ENCODE measurements at regions not wholly inside any gene's neighbourhood (a gene's known extent, or its start where the extent isn't known, plus 50 kb on each side); places are given as distances from the start of the nearest gene placed in this dataset.
"Not testable (repeated sequence)": the region's sequence is repeated elsewhere in the genome, so short reads cannot be mapped to it uniquely, and the experiment has no call there.

DNA sequence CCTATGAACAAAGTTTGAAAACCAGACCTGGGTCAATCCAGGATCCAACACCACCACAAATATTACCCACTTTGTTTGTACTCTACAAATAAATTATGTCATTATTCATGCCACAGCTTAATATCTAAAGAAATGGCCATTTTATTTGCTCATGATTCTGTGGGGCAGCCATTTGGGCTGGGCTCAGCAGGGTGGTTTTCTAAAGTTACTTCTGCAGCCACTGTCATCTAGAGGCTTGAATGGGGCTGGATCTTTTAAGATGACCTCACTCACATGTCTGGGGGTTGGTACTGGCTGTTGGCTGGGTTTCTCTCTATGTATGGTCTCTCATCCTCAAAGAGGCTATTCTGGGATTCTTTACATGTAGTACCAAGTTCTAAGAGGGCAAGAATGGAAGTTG lies 96.2 kb downstream of the VCPKMT start:
- DNase-seq, result no peak

DNA sequence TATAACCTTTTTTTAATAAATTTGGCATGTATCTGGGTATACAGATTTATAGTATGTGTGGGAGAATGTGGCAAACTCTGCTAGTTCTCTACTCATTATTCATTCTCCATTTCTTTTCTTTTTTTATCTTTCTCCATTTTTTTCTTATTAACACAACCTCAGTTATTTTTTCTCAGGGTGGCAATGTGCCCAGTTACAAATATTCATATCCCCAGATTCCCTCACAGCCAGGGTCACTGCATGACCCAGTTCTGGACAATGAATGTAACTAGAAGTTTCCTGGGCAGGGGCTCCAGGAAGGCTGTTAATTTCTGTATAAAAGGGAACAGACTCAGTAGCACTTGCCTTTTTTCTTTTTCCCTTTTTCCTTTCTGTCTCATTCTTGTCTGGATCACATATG lies 95.6 kb downstream of the VCPKMT start:
- DNase-seq, result no peak

DNA sequence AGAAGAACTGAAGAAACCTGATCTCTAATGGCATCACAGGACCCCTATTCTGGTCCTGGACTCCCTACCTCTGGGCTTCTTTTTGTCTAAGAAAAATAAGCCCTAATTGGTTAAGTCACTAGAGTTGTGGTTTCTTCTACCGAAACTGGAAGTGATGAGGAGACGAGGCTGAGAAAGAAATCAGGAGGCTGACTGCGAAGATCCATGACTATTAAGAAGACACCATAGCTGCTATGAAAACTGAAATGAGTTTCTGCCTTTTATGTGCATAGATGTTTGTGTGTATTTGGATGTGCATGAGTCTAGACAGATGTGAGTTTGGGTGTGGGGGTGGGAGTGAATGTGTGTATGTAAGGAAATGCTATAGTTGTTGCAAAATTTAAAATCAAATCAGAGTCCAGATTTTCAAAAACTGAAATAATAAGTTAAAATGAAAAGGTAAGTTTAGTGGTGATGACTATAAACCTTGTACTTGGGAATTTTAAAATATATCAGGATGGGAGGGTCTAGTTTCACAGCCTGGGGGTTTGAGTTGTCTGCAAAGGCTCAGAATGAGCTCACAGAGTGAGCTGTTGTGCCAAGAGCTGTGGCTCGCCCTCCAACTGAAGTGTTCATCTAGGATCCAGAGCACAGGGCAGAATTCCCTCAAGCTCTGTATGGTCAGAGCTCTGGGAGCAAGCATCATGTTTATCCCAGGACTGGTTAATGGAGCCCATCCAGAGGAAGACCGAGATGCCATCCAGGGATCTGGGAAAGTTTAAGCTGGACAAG lies 94.9 kb downstream of the VCPKMT start:
- no peak for DNase-seq

GRCh38 chr14:50022661-50023060 lies 93.7 kb downstream of the VCPKMT start:
- no peak for DNase-seq

DNA sequence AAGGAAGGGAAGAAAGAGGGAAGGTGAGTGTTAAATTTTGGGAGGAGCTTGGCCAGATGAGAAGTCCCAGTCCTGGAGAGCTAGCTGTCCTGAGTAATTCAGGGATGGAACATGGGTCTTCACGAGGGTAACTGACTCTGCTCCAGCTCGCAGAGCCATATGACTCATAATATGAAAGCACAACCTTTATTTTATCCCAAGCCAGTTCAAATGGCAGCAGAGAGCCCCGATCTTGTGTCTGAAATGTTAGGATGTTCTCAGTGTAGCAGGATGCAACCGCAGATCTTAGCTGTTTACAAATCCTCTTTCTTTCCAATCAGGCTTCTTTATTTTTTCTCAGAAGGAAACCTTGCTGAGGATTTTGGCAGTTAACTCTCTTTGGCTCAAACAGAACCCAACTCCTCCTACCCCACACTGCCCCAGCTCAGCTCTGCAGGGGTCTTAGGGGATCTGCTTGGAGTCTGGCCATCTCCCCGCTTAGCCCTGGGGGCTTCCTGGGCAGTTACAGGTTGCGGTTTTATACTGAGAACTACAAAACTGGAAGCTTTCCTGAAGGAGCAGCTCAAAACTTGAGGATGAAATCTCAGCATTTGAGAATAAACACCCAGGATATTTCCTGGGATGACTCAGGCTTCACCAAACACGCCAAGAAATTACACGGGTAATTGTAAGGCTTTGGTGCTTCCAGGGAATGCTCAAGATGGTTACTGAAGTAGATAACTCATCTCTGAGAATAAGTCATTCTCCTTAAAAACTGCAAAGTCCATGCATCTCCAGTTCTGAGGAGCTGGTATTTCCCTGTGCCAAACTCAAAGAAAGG lies 92.5 kb downstream of the VCPKMT start:
- peak; percentile 78 for DNase-seq

DNA sequence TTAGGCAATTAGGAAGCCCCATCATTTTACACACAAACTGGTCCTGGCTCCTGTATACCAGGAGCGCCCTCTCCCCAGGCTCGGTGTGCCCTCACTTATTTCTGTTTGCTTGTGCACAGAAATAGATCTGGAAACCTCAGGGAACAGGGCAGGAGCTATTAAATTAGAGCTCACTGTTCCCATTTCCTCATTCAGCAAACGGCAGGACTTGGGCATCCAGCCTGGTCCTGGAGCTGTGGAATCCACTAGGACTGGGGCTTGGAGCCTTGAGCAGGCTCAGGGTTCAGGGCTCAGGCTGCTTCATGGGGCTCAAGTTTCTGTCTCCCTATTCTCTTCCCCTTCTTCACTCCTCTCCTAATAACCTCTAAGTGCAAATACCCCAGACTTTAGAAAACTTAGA lies 91.3 kb downstream of the VCPKMT start:
- no peak for DNase-seq

GRCh38 chr14:50025776-50026175 lies 90.6 kb downstream of the VCPKMT start:
- DNase-seq, result no peak

DNA sequence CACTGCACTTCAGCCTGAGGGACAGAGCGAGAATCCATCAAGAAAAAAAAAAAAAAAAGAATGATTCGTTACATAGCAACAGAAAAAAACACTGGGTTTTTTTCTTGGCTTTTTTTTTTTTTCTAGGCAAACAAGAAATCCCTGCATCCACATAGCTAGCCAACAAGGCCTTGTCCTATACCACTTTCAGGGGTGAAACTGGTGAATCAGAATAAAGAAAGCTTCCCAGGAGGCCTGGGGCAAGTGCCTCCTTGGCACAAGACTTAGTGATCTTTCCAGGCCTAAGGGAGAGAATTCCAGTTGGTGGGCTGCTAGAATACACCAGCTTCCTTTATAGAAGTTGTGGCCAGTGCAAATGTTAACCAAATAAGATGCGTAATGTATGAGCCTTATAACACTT lies 90.0 kb downstream of the VCPKMT start:
- DNase-seq, result no peak

DNA sequence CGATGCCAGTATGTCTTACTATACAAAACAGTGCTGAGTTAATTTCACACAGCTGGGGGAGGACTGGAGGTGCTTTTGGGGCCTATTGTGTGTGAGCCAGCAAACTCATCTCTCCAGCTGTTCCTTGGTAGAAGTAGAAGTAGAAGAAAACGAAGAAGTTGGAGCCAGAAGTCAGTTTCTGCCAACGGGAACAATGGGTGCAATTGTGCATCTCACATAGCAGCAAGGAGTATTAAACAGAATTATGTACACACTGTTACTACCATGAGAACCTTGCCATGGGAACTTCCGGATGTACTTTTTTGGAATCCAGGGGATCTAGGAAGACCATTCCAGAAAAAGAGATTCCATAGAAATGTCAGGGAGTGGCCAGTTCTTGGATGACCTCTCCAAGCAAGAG lies 88.6 kb downstream of the VCPKMT start:
- DNase-seq, result no peak

- no peak for DNase-seq
Measured at GRCh38 chr14:50028458-50028857, 87.9 kb downstream of the VCPKMT start.

DNA sequence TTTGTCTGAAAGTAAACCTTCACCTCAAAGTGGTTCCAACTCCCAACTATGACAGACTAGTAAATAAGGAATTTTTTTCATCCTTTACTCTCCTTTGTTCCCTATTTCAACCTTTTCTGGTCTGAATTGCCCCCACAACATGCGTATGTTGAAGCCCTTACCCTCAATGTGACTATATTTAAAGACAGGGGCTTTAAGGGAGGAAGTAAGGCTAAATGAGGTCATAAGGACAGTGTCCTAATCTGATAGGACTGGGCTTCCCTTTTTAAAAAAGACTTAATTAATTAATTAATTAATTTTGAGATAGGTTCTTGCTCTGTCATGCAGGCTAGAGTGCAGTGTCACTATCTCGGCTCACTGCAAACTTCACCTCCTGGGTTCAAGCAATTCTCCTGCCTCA lies 86.3 kb downstream of the VCPKMT start:
- no peak for DNase-seq

- not testable (repeated sequence) for DNase-seq
Measured at GRCh38 chr14:50030911-50031310, 85.5 kb downstream of the VCPKMT start.

- DNase-seq, result peak; percentile 80
Measured at GRCh38 chr14:50031602-50032313, 84.6 kb downstream of the VCPKMT start.

GRCh38 chr14:50032462-50033167 lies 83.8 kb downstream of the VCPKMT start:
- not testable (repeated sequence) for DNase-seq

- no peak for DNase-seq
Measured at GRCh38 chr14:50035214-50035613, 81.2 kb downstream of the VCPKMT start.

GRCh38 chr14:50036211-50036610 lies 80.2 kb downstream of the VCPKMT start:
- DNase-seq, result no peak

GRCh38 chr14:50036637-50037036 lies 79.7 kb downstream of the VCPKMT start:
- DNase-seq, result no peak

DNA sequence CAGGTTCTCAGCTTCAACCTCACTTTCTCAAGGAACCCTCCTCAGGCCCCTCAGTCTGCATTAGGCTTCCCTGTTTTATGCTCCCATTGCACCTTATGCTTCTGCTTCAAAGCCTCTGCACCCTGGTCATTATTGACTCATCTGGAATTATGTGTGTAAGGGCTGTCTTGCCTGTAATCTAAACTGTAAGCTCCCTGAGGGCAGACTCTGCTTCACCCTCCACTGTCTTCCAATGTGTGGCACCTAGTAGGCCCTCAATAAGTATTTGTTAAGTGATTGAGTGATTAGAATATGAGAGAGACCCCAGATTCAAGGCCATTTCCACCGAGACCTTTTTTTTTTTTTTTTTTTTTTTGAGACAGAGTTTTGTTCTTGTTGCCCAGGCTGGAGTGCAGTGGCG lies 79.1 kb downstream of the VCPKMT start:
- no peak for DNase-seq

DNA sequence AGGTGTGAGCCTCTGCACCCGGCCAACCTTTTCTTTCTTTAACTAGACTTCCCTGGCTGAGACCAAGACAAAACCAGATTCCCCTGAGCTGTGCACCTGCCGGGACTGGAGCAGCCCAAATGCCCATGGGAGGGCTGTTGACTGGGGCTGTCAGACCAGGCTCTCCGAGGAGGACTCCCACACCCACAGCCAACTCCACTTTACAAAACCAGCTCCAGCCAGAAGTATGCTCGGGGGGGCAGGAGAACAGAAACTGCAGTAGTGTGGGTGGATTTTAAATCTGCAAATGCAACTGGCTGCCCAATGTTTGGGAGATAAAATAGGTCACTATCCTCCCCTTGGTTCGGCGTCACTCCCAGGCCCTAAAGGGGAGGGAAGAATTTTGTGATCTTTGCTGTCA lies 78.5 kb downstream of the VCPKMT start:
- DNase-seq, result no peak

DNA sequence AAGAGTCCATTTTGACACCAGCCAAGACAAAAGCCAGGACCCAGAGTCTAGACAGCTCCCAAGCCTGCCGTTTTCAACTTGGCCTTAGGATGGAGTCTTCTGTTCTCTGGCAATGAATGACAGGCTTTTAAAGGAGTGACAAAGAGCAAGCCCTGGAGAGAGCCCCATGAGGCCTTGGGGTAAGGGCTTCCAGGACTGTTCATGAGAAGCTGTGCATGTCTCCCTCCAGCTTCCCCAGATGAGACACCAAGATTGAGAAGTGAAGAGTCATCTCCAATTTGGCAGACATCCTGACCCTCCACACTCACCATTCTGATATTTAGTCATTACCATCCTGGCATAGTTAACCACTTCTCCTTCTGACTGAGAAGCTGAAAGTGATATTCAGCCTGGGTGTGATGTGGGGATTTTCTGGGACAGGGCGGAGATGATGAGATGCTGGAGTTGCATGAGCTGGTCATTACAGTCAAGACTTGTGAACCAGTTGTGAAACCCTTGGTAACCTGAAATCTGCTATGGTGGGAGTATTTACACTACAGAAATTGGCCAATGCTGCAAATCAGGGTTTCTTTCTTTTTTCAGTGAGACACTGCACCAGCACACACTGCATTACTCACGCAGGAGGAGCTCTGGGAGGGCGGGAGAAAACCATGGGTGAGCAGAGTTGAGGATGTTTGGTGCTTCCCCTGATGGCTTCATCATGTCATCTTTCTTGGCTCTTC lies 77.8 kb downstream of the VCPKMT start:
- peak; percentile 99 for DNase-seq

- no peak for DNase-seq
Measured at GRCh38 chr14:50039120-50039517, 77.3 kb downstream of the VCPKMT start.
